ENCODE measurements at regions not wholly inside any gene's neighbourhood (a gene's known extent, or its start where the extent isn't known, plus 50 kb on each side); places are given as distances from the start of the nearest gene placed in this dataset.

GRCh38 chr12:107243341-107243740 lies 150.0 kb upstream of the CRY1 start:
- TF ChIP-seq CTCF (conservative IDR thresholded peaks at IDR 0.05) = no peak
- no peak for TF ChIP-seq ZFX (IDR thresholded peaks at IDR 0.05)
